Skeletal muscle tissue (tissue), 3 donors: ENCODE measurements at regions not wholly inside any gene's neighbourhood (a gene's known extent, or its start where the extent isn't known, plus 50 kb on each side); places are given as distances from the start of the nearest gene placed in this dataset.

Experiments used
- H3K27ac ChIP-seq: one replicate; pipeline ENCODE4 v1.7.0; 2013; ENCODE audit warnings: mild to moderate bottlenecking, low read depth, low read length, inconsistent platforms
- H3K27me3 ChIP-seq, 3 donors: one replicate each; pipeline ENCODE4 v1.7.0; 2013; ENCODE audit warnings: low read length in 3 of 3; ENCODE audit not compliant: control insufficient read depth in 3 of 3, insufficient read depth in 3 of 3
- H3K36me3 ChIP-seq, 3 donors: one replicate each; pipeline ENCODE4 v1.7.0; 2013; ENCODE audit warnings: low read length in 3 of 3; ENCODE audit not compliant: control insufficient read depth in 3 of 3, insufficient read depth in 3 of 3
- H3K4me1 ChIP-seq, 3 donors: one replicate each; pipeline ENCODE4 v1.7.0; 2013; ENCODE audit warnings: low read length in 3 of 3, mild to moderate bottlenecking in 3 of 3; ENCODE audit not compliant: control insufficient read depth in 3 of 3, insufficient read depth in 3 of 3
- H3K4me3 ChIP-seq, 3 donors: one replicate each; pipeline ENCODE4 v1.7.0; 2013; ENCODE audit warnings: low read length in 3 of 3
- H3K9ac ChIP-seq, 3 donors: one replicate each; pipeline ENCODE4 v1.7.0; 2013; ENCODE audit warnings: low read length in 3 of 3, mild to moderate bottlenecking in 3 of 3, moderate library complexity in 2 of 3, low read depth in 1 of 3
- H3K9me3 ChIP-seq, 3 donors: one replicate each; pipeline ENCODE4 v1.7.0; 2013; ENCODE audit warnings: low read length in 3 of 3; ENCODE audit not compliant: control insufficient read depth in 3 of 3
- donor health status: Osteomylitis.

GRCh38 chr9:19690128-19690527, 98.7 kb downstream of the SLC24A2 start:
- no peaks in the 10 kb centered on the region for H3K36me3 ChIP-seq
- no peaks in the 10 kb centered on the region for H3K4me1 ChIP-seq
- no peaks in the 10 kb centered on the region for H3K27me3 ChIP-seq
- H3K9ac ChIP-seq = no peak overlapping the region
- no peak overlapping the region for H3K27ac ChIP-seq
- no peaks in the 10 kb centered on the region for H3K9me3 ChIP-seq
- H3K4me3 ChIP-seq = no peak overlapping the region

GRCh38 chr9:19689328-19690101, 99.3 kb downstream of the SLC24A2 start:
- Histone ChIP-seq H3K9ac (no peak overlapping the region), H3K27ac (no peak overlapping the region), H3K4me3 (no peak overlapping the region), H3K27me3 (no peaks in the 10 kb centered on the region), H3K9me3 (no peaks in the 10 kb centered on the region), H3K4me1 (no peaks in the 10 kb centered on the region), H3K36me3 (no peaks in the 10 kb centered on the region)

GRCh38 chr9:19683715-19684114, 105.1 kb downstream of the SLC24A2 start:
- H3K27me3 ChIP-seq = no peaks in the 10 kb centered on the region
- H3K4me3 ChIP-seq = no peak overlapping the region
- no peaks in the 10 kb centered on the region for H3K36me3 ChIP-seq
- no peak overlapping the region for H3K27ac ChIP-seq
- no peak overlapping the region for H3K9ac ChIP-seq
- no peaks in the 10 kb centered on the region for H3K4me1 ChIP-seq
- no peaks in the 10 kb centered on the region for H3K9me3 ChIP-seq

- Histone ChIP-seq H3K27ac (no peak overlapping the region), H3K9ac (no peak overlapping the region), H3K4me1 (no peaks in the 10 kb centered on the region), H3K9me3 (no peaks in the 10 kb centered on the region), H3K36me3 (no peaks in the 10 kb centered on the region), H3K4me3 (no peak overlapping the region), H3K27me3 (no peaks in the 10 kb centered on the region)
These were observed 106.4 kb downstream of the SLC24A2 start for GRCh38 chr9:19682397-19682796.

- H3K27me3 ChIP-seq = no peaks in the 10 kb centered on the region
- H3K27ac ChIP-seq = no peak overlapping the region
- H3K9me3 ChIP-seq = no peaks in the 10 kb centered on the region
- H3K4me3 ChIP-seq = no peak overlapping the region
- no peaks in the 10 kb centered on the region for H3K4me1 ChIP-seq
- no peaks in the 10 kb centered on the region for H3K36me3 ChIP-seq
- no peak overlapping the region for H3K9ac ChIP-seq
These were observed 107.0 kb downstream of the SLC24A2 start for GRCh38 chr9:19681846-19682245.

- no peak overlapping the region for H3K4me3 ChIP-seq
- H3K36me3 ChIP-seq = no peaks in the 10 kb centered on the region
- no peaks in the 10 kb centered on the region for H3K4me1 ChIP-seq
- H3K9ac ChIP-seq = no peak overlapping the region
- no peak overlapping the region for H3K27ac ChIP-seq
- H3K9me3 ChIP-seq = no peaks in the 10 kb centered on the region
- no peaks in the 10 kb centered on the region for H3K27me3 ChIP-seq
These were observed 110.9 kb downstream of the SLC24A2 start for GRCh38 chr9:19677924-19678323.

GRCh38 chr9:19675492-19675891, 113.3 kb downstream of the SLC24A2 start:
- Histone ChIP-seq H3K27me3 (no peaks in the 10 kb centered on the region), H3K4me1 (no peaks in the 10 kb centered on the region), H3K9ac (no peak overlapping the region), H3K4me3 (no peak overlapping the region), H3K9me3 (no peaks in the 10 kb centered on the region), H3K36me3 (no peaks in the 10 kb centered on the region), H3K27ac (no peak overlapping the region)

- Histone ChIP-seq H3K9ac (no peak overlapping the region), H3K4me3 (no peak overlapping the region), H3K27me3 (no peaks in the 10 kb centered on the region), H3K27ac (no peak overlapping the region), H3K4me1 (no peaks in the 10 kb centered on the region), H3K9me3 (peaks cover 0 to 2% (median 0%) of the 10 kb centered on the region in 3 donors), H3K36me3 (no peaks in the 10 kb centered on the region)
These were observed 122.3 kb downstream of the SLC24A2 start for GRCh38 chr9:19666575-19666974.

- Histone ChIP-seq H3K27me3 (no peaks in the 10 kb centered on the region), H3K9me3 (peaks cover 0 to 2% (median 0%) of the 10 kb centered on the region in 3 donors), H3K36me3 (no peaks in the 10 kb centered on the region), H3K27ac (no peak overlapping the region), H3K9ac (no peak overlapping the region), H3K4me1 (peaks cover 0 to 1% (median under 1%) of the 10 kb centered on the region in 3 donors), H3K4me3 (no peak overlapping the region)
These were observed 123.5 kb downstream of the SLC24A2 start for GRCh38 chr9:19665146-19665863.

- Histone ChIP-seq H3K9me3 (peaks cover 0 to 2% (median 0%) of the 10 kb centered on the region in 3 donors), H3K27me3 (no peaks in the 10 kb centered on the region), H3K4me1 (peaks cover 0 to 3% (median 2%) of the 10 kb centered on the region in 3 donors), H3K4me3 (no peak overlapping the region), H3K36me3 (no peaks in the 10 kb centered on the region), H3K27ac (no peak overlapping the region), H3K9ac (no peak overlapping the region)
These were observed 125.3 kb downstream of the SLC24A2 start for GRCh38 chr9:19663570-19663969.
